PFSK-1 (cell line): ENCODE measurements at regions not wholly inside any gene's neighbourhood (a gene's known extent, or its start where the extent isn't known, plus 50 kb on each side); places are given as distances from the start of the nearest gene placed in this dataset.

Experiments
- REST ChIP-seq, 2 experiments: IDR thresholded peaks; 2 replicates each; pipeline versions ENCODE4 v1.6.1 to v1.8.0; 2011 to 2012; ENCODE audit warnings: low read depth in 2 of 2, low read length in 2 of 2, control low read depth in 1 of 2, inconsistent platforms in 1 of 2, mild to moderate bottlenecking in 1 of 2, moderate library complexity in 1 of 2; ENCODE audit not compliant: insufficient read depth in 1 of 2
- SIN3A ChIP-seq: IDR thresholded peaks from 2 replicates; pipeline ENCODE4 v1.6.1; 2012; ENCODE audit warnings: mild to moderate bottlenecking, low read length, moderate library complexity, borderline replicate concordance; ENCODE audit not compliant: insufficient read depth
- TAF1 ChIP-seq: IDR thresholded peaks from 2 replicates; pipeline ENCODE4 v1.6.1; 2012; ENCODE audit warnings: low read length, control low read depth, borderline replicate concordance; ENCODE audit not compliant: insufficient read depth

DNA sequence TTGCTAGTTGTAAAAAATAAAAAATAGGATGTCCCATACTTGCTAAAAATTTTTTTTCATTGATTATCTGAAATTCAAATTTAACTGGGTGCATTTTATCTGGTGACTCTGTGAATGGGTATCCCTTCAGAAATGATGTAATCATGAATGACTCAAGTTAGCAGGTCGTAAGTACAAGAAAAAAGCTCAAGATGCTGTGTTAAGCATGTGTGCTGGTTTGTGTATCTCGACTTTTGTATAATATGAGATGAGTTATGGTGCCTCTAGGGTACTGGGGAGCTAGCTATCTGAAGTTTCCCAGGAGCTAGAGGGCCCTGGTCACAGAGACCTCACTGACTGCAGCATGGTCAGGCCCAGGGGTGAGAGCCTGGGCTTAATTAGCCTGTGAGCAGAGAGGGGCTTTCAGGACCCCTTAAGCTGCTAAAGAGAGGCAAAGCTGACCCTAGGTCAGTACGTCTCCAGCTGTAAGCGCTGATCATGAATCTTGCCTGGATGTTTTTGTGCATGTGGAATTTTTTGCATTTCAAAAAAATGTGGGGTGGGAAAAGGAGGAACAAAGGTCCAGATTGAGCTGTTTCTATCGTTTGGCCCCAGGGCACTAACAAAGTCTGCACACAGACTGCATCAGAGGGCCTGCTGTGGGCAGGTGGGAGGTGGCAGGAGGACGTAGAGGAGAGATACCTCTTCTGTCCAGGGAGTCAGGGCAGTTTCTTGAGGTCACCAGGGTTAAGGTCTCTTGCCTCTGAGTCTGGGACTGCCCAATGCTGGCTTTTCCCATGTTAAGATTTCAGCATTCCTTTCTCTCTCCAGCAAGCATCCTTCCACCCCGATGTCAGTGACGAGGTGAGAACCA lies 233.2 kb upstream of the TPM1 start:
- no peak for TF ChIP-seq SIN3A
- TF ChIP-seq REST (IDR thresholded peaks at IDR 0.05; ENCODE audit: insufficient read depth in 1 of 2, low read depth in 2 of 2, low read length in 2 of 2) = no peak
- no peak for TF ChIP-seq TAF1
